H1 (cell line): ENCODE measurements at regions not wholly inside any gene's neighbourhood (a gene's known extent, or its start where the extent isn't known, plus 50 kb on each side); places are given as distances from the start of the nearest gene placed in this dataset.

Source experiments
- CEBPB ChIP-seq: IDR thresholded peaks from 2 replicates; pipeline ENCODE4 v1.6.1; 2012; ENCODE audit warnings: low read depth, low read length
- CHD7 ChIP-seq: fragments of 300-600 bp; sonication (generic); IDR thresholded peaks from 2 replicates; pipeline ENCODE4 v1.7.1; 2012; ENCODE audit warnings: low read length, moderate library complexity, mild to moderate bottlenecking, inconsistent platforms; ENCODE audit not compliant: insufficient replicate concordance
- CTCF ChIP-seq, 3 experiments: IDR thresholded peaks; 1 replicate in 2 of 3; 2 replicates in 1 of 3; pipeline versions ENCODE4 v1.5.1 to v1.6.1; 2011; ENCODE audit warnings: low read length in 3 of 3, mild to moderate bottlenecking in 3 of 3, inconsistent platforms in 2 of 3, low read depth in 1 of 3, moderate library complexity in 1 of 3; ENCODE audit not compliant: insufficient read depth in 1 of 3; ENCODE audit errors: control extremely low read depth in 1 of 3
- GTF2F1 ChIP-seq: IDR thresholded peaks from 2 replicates; pipeline ENCODE4 v1.6.1; 2012; ENCODE audit warnings: low read depth, low read length, improper control_type of control experiment, borderline replicate concordance
- MAX ChIP-seq: IDR thresholded peaks from 2 replicates; pipeline ENCODE4 v1.6.1; 2012; ENCODE audit warnings: inconsistent platforms
- POLR2A ChIP-seq, 2 experiments: IDR thresholded peaks; 1 replicate in 1 of 2; 2 replicates in 1 of 2; pipeline ENCODE4 v1.6.1; 2011; ENCODE audit warnings: low read depth in 2 of 2, low read length in 2 of 2, mild to moderate bottlenecking in 2 of 2; ENCODE audit errors: control extremely low read depth in 1 of 2
- RAD21 ChIP-seq, 2 experiments: IDR thresholded peaks in 1 of 2; conservative IDR thresholded peaks in 1 of 2; 2 replicates each; pipeline ENCODE4 v1.6.1; 2011; ENCODE audit warnings: low read depth in 2 of 2, low read length in 2 of 2, improper control_type of control experiment in 1 of 2, inconsistent platforms in 1 of 2, mild to moderate bottlenecking in 1 of 2, moderate library complexity in 1 of 2
- RNF2 ChIP-seq: fragments of 200-900, 300-1000 bp; sonication (generic); IDR thresholded peaks from 2 replicates; pipeline ENCODE4 v1.7.1; 2016; ENCODE audit warnings: borderline replicate concordance, low read depth, mild to moderate bottlenecking, antibody characterized with exemption, low read length; ENCODE audit not compliant: poor library complexity, severe bottlenecking; ENCODE audit errors: missing control alignments
- SIN3A ChIP-seq, 2 experiments: IDR thresholded peaks in 1 of 2; conservative IDR thresholded peaks in 1 of 2; 2 replicates each; pipeline ENCODE4 v1.6.1; 2011 to 2012; ENCODE audit warnings: low read length in 2 of 2, improper control_type of control experiment in 1 of 2, low read depth in 1 of 2, mild to moderate bottlenecking in 1 of 2
- SIX5 ChIP-seq: IDR thresholded peaks from 2 replicates; pipeline ENCODE4 v1.6.1; 2011; ENCODE audit warnings: mild to moderate bottlenecking, low read depth, low read length
- TAF1 ChIP-seq: IDR thresholded peaks from 2 replicates; pipeline ENCODE4 v1.6.1; 2011; ENCODE audit warnings: mild to moderate bottlenecking, low read depth, low read length
- TBP ChIP-seq: IDR thresholded peaks from 2 replicates; pipeline ENCODE4 v1.6.1; 2011; ENCODE audit warnings: low read depth, low read length, improper control_type of control experiment
- TCF12 ChIP-seq: IDR thresholded peaks from 2 replicates; pipeline ENCODE4 v1.6.1; 2011; ENCODE audit warnings: low read depth, mild to moderate bottlenecking, low read length
- TEAD4 ChIP-seq: IDR thresholded peaks from 2 replicates; pipeline ENCODE4 v1.6.1; 2012; ENCODE audit warnings: low read depth, low read length, inconsistent platforms, mixed read lengths

- no peak for TF ChIP-seq CHD7
- no peak for TF ChIP-seq CTCF (IDR thresholded peaks at IDR 0.05; ENCODE audit: control extremely low read depth in 1 of 3, insufficient read depth in 1 of 3, low read depth in 1 of 3, low read length in 3 of 3)
- TF ChIP-seq TAF1, result no peak
- no peak for TF ChIP-seq RAD21 (IDR thresholded peaks at IDR 0.05 in 1 of 2, conservative IDR thresholded peaks at IDR 0.05 in 1 of 2; ENCODE audit: low read depth in 2 of 2, low read length in 2 of 2)
- no peak for TF ChIP-seq SIX5
- TF ChIP-seq SIN3A (conservative IDR thresholded peaks at IDR 0.05 in 1 of 2, IDR thresholded peaks at IDR 0.05 in 1 of 2; ENCODE audit: low read depth in 1 of 2, low read length in 2 of 2), result no peak
- TF ChIP-seq CEBPB, result no peak
- TF ChIP-seq POLR2A (IDR thresholded peaks at IDR 0.05; ENCODE audit: control extremely low read depth in 1 of 2, low read depth in 2 of 2, low read length in 2 of 2), result no peak
- TF ChIP-seq RNF2, result no peak
- no peak for TF ChIP-seq TEAD4
- no peak for TF ChIP-seq TBP
- no peak for TF ChIP-seq TCF12
- no peak for TF ChIP-seq MAX
- TF ChIP-seq GTF2F1, result no peak
These were observed 92.1 kb downstream of the MOBP start for GRCh38 chr3:39559543-39559942.
